OCI-M2 (cell line): ENCODE measurements at regions not wholly inside any gene's neighbourhood (a gene's known extent, or its start where the extent isn't known, plus 50 kb on each side); places are given as distances from the start of the nearest gene placed in this dataset.
"Not testable (repeated sequence)": the region's sequence is repeated elsewhere in the genome, so short reads cannot be mapped to it uniquely, and the experiment has no call there.

Experiments used
- DNase-seq: peaks from one replicate; lab custom pipeline; 2025; ENCODE audit not compliant: unreplicated experiment; lab: John Stamatoyannopoulos, UW

DNA sequence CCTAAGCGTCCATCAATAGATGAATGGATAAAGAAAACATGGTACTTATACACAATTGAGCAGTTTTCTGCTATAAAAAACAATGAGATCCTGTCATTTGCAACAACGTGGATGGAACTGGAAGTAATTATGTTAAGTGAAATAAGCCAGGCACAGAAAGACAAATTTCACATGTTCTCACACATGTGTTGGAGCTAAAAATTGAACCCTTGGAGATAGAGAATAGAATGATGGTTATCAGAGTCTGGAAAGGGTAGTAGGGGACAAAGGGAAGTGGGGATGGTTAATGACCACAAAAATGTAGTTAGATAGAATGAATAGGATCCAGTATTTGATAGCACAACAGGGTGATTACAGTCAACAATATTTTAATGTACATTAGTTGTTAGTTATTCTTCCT lies 1033.5 kb downstream of the HACE1 start:
- DNase-seq, result no peak

DNA sequence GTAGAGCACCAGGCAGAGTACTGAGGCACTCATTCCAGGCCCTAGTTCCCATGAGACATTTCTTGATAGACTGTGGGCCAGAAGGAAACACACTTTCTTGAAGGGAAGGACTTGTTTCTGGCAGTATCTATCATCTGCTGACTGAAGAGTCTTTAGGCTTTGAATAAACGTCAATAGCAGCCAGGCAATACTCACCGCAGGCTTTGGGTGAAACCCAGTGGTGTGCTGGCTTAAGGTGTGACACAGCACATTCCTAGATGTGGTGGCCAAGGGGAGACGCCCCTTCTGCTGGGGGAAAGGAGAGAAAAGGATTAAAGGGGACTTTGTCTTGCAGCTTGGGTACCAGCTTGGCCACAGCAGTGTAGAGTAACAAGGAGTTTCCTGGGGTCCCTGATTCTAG lies 1039.6 kb downstream of the HACE1 start:
- DNase-seq, result no peak

DNA sequence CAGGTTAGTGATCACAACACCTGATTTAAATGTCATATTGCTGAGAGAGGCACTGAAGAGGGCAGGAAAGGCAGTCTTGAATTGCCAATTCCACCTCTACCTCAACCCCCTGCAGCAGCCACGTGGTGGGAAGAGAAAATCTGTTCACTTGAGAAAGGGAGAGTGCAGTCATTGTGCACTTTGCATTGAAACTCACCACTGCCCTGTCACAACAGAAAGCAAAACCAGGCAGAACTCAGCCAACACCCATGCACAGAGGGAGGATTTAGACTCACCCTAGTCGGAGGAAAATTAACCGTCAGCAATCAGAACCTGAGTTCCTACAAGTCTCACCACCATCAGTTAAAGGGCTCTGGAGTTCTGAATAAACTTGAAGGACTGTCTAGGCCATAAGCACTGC lies 1040.2 kb downstream of the HACE1 start:
- no peak for DNase-seq

DNA sequence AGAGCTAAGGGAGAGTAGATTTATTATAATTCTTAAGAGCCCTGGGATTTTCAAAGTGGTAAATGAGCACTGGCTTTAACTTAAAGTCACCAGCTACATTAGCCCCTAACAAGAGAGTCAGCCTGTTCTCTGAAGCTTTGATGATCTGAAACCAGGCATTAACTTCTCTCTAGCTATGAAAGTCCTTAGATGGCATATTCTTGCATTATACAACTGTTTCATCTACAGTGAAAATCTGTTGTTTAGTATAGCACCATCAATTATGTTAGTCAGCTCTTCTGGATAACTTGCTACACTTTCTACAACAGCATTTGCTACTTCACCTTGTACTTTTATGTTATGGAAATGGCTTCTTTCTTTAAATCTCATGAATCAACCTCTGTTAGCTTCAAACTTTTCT lies 1046.7 kb downstream of the HACE1 start:
- DNase-seq, result no peak

DNA sequence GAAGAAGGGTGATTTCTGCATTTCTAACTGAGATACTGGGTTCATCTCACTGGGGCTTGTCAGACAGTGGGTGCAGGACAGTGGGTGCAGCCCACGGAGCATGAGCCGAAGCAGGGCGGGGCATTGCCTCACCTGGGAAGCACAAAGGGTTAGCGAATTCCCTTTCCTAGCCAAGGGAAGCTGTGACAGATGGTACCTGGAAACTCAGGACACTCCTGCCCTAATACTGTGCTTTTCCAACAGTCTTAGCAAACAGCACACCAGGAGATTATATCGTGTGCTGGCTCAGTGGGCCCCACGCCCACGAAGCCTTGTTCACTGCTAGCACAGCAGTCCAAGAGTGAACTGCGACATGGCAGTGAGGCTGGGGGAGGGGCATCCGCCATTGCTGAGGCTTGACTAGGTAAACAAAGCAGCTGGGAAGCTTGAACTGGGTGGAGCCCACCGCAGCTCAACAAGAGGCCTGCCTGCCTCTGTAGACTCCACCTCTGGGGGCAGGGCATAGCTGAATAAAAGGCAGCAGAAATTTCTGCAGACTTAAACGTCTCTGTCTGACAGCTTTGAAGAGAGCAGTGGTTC lies 1057.7 kb downstream of the HACE1 start:
- not testable (repeated sequence) for DNase-seq

DNA sequence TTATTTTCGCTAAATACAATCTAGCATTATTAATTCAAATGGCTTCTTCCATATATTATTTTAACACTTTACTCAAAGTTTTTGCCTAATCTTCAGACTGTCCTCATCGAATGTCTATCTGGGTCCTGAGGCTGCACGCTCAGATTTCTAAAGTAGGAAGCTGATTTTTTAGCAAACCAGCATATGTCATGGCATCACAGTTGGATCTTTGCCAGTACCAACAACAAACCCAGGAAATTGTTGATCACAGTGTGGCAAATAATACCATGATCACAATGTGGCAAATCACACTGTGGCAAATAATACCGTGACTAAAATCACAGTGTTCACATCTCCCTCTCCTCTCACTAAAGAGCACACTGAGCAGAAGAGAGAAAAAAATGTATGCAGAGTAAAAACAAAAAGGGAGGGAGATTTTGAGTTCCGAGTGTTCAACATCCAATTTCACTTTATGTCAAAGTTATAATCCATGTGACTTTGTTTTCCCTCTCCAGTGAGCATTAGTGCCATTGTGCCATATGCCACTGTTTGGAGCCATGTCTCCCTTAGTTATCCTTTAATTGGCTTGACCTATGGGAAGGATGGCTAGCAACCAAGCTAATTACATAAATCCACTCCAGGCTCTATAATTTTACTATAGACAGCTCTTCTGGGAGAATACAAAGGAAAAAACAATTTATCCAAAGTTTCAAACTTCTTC lies 1059.6 kb downstream of the HACE1 start:
- no peak for DNase-seq

DNA sequence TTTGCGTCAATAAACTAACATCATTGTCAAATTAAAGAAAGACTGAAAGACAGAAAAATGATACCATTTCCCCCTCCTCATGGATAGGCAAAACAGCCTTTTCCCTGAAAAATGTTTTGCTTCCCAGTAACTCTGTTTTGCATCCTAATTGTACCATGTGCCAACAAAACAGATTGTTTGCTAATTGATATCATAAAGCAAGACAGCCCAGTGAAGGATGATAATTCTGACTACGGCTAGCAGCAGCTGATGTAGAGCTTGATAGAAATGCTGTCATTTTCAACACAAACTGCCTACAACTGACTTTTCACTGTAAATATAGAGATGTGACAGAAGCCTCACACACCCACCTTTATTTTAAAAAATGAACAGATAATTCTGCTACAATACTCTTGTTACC lies 1061.6 kb downstream of the HACE1 start:
- no peak for DNase-seq

DNA sequence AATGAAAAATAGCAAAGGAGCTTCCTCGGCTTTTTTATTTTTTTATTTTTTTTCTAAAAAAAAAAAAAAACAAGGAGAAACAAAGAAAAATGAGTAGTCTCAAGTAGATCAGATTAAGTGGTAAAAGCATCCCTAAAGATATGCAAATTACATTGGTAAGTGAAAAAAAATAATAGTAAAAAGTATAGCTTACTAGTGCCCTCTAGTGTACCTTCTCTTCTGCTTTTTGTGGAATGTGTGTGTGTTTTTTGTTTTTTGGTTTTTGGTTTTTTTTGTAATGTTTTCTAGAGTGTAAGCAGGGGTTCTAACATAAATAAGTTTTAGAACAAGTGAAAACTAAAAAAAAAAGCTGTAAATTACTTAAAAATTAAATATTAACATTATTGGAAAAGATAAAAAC lies 1062.0 kb downstream of the HACE1 start:
- no peak for DNase-seq

DNA sequence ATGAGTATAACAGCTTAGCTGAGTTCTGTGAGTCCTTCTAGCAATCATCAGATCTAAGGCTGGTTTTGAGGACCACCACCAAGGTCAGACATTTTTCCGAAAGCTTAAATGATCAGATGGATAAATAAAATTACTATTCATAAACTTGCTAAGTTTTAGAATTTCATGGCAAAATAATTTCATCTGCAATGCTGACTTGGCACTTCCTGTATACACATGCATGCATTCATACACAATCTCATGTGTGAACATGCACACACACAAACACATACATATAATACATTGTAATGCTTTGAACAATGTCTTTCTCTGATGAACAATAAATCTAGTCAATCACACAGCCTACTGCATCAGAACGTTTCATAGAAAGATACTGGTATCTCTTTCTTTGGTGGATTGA lies 1068.3 kb downstream of the HACE1 start:
- no peak for DNase-seq

DNA sequence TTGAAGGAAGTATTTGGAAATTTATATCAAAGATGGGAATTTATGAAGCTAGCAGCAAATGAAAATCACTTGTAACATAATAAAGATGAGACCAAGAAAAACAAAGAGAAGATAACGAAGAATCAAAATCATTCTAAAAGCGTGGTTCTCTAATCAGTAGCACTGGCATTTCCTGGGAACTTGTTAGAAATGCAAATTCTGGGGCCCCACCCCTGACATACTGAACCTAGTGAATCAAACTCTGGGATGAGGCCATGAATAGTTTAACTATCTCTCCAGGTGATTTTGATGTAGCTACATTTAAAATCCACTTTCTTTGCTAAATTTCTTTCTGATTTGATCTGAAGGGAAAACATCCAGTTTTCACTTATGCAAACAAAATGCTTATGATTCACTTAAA lies 1075.6 kb downstream of the HACE1 start:
- no peak for DNase-seq

DNA sequence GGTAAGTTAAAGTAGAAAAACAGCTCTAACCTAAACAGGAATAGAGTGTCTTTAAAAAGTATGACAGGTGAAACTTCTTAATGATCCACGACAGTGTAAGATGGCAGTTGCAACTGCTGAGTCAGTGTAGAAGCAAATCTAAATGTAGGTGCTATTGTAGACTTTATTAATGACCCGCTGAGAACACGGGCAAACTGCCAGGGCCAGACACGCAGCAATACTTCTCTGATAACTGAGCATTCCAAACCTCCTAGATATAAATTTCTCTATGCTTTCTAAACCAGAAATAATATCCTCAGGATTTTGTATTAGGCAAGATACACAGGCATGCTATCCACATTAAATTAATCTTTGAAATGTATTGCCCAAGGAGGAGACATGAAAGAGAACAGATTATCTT lies 1076.4 kb downstream of the HACE1 start:
- no peak for DNase-seq

DNA sequence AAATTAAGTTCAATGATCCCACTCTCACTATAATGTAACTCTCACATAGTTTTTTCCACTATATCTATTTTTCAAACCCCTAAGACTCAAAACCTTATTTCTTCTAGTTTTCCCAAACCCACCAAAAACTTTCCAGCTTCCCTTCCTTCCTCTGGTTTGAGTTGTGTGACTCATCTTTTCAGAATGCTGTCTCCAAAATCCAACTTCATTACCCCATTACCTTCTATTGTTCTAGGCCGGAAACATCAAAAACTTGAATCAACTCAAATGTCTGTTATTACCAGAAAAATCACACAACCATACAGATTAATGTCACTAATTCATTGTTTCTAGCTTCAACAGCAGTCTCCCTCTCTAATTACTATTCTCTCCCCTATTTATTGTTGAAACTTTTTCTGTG lies 1090.3 kb downstream of the HACE1 start:
- DNase-seq, result no peak

DNA sequence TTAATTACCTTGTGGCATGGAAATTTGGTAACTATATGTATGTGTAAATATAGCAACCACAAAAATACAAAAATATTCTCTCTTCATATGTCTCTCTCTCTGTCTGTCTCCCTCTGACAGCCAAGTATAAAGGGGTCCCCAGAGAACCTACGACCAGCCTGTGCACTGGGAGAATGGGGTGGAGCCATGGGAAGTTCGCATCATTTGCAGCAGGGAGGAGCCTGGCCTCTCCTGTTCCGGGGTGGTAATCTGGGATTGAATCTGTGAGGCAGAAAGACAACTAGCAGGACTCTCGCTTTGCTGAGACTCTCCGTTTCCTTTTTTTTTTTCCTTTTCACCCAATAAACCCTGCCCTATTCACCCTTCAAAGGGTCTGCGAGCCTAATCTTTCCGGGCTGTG lies 1109.1 kb downstream of the HACE1 start:
- no peak for DNase-seq

DNA sequence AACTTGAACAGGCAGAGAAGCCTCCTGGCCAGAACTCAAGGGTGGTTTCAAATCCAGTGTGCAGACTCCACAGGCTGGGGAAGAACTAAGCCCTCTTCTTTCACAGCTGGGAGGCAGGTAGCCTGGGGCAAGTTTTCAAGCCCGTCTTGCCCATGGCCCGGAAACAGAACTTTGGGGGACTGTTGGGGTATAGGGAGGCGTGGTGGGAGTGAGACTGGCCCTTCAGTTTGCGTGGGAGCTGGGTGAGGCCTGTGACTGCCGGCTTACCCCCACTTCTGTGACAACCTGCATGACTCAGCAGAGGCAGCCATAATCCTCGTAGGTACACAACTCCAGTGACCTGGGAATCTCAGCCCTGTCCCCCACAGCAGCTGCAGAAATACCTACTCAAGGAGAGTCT lies 1125.7 kb downstream of the HACE1 start:
- DNase-seq, result no peak

DNA sequence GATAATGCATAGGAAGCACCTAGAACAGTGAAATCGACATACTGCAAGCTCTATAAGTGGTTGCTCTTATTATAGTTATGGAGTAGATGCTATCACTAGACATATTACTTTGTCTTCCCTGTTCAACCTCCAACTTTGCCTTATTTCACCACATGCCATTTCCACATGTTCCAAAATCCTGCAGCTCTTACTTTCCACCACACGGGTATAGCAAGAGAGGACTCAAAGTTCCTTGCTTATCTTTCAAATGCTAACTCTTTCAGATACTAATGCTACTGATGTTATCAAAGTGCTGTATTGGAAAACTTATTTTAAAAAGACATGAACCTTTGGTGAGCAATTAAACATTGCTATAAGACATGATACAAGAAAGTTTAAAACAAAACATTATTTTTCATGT lies 1130.1 kb downstream of the HACE1 start:
- no peak for DNase-seq

DNA sequence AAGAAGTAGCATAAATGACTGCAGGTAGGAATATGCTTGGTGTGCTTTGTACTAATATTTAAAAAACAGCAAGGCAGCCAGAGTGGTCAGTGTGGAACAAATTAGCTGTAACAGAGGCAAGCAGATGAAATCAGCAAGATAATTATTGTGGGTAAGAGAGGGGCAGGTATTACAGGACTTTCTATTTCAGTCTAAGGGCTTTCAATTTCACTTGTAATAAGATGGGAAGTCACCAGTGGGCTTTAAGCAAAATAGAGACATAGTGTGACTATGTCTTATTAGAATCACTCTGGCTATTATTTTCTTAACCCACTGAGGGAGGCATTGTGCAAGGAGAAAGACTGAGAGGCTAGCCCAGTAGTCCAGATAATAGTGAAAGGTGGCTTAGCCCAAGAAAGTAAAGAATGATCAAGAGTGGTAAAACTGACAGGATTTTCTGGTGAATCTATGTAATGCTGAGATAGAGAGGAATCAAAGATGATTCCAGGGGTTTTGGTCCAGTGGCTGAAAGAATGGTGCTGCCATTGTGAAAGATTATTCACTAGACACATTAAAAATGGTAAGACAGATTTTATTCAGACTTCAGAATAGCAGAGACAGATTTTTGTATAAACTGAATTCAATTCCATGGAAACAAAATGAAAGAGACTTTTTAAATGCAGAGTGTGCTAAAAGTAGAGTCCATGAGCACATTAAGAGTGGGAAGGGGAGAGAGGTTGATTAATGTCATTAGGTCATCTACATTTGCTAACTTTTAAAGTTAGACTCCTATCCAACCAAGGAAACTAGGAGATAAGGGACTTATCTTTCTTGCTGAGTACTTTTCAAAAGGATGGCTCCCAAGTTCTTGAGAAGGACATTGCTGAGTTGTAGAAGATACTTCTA lies 1136.0 kb downstream of the HACE1 start:
- no peak for DNase-seq

DNA sequence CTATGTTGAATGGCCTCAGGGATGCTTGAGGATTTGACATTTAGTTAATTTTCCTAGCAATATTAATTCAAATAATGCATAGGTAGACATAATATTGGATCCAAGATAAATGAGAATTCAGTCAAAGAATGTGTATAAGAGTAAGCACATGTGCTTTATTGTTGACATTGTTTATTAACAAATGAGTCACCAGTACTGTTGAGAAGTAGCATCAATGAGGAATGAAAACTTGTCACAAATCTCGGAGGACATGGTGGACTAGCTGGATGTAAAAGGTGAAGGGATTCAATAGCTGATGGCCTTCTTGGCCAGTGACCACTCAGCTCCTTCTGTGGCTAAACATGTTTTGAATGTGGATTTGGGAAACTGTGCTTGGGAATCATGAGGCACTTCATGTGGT lies 1137.0 kb downstream of the HACE1 start:
- DNase-seq, result no peak

DNA sequence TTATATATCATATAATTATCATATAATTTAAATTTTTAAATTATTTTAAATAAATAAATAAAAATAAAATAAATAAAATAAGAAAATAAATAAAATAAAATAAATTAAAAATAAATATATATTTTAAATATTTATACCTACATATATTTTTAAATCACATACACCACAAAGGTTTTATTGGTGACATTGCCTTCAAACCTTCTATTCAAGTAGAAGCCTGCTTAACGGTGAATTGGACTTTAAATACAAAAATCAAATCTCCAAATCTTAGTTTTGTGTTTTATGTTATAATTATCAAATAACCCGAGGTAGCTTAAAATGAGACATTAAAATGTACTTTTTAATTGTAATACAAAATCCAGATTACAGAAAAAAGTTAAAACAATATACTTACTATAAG lies 1137.8 kb downstream of the HACE1 start:
- no peak for DNase-seq

DNA sequence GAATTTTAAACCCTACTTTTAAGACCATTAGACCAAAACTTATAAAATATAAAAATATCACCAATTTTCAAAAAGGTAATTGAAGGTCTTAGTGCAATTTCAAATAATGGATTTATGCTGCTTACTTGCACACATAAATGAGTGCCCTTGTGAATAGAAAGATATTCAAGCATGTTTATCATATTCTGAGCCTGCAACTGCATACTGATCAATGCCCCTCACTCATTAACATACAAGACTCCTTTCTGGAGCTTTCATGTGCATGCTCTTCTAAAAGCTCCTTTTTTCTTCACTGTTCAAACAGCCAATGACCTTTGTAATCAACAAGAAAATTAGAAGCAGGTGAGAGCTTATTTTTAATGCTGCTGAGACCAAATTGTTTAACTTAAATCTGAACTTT lies 1139.3 kb downstream of the HACE1 start:
- no peak for DNase-seq

DNA sequence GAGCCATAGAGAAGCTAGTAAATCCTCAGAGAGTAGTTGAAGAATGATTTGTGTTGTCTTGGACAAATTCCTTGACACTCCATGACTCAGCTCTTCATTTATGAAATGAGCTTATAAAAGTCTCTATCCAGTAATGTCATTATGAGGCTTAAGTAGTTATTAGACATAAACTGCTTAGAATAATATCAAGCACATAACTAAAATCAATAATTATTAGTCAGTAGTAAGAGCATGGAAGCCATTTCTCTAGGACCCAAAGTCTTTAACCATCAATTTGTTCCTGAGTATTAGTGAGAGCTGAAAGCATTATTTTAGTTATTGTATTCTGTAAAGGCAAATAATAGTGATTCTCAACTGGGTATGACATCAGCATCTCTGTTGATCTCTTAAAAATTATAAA lies 1140.2 kb downstream of the HACE1 start:
- DNase-seq, result no peak

DNA sequence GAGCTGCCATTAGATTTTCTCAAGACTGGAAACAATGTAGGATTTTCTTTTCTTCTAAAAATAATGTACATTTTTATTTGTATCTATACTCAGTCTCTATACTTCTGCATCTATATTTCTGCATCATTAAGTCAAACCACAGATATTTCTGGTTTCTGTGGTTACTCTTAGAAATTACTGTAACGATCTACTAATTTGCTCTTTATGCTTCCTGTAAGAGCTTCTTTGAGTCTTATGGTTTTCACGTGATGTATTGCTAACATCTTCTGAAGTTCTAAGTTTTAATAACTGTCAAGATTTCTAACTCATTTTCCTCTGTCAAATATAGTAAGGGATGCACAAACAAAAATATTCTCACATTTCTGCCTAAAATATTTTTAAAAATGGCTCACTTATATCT lies 1144.5 kb downstream of the HACE1 start:
- DNase-seq, result no peak

DNA sequence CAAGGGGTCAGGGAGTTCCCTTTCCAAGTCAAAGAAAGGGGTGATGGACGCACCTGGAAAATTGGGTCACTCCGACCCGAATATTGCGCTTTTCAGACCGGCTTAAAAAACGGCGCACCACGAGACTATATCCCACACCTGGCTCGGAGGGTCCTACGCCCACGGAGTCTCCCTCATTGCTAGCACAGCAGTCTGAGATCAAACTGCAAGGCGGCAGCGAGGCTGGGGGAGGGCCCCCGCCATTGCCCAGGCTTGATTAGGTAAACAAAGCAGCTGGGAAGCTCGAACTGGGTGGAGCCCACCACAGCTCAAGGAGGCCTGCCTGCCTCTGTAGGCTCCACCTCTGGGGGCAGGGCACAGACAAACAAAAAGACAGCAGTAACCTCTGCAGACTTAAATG lies 1150.5 kb downstream of the HACE1 start:
- not testable (repeated sequence) for DNase-seq
